Sciatic nerve (tissue), 2 donors: ENCODE measurements at regions not wholly inside any gene's neighbourhood (a gene's known extent, or its start where the extent isn't known, plus 50 kb on each side); places are given as distances from the start of the nearest gene placed in this dataset.

Experiments
- ATAC-seq: fragments of 200-7000 bp; cut with Tn5 transposase; one replicate; pipeline ENCODE4 v1.9.1; 2020; ENCODE audit warnings: mild to moderate bottlenecking, moderate library complexity
- DNase-seq: peaks from one replicate; pipeline ENCODE4 v3.0.0-alpha.2; 2020; ENCODE audit warnings: low spot score
- intact Hi-C: fragments of 100-400 bp; cut with DNase I; formaldehyde crosslinking; loops from one replicate; pipeline ENCODE4 v1.14.2; 2022
- donor health status: DM: no; HTN: no; CAD: no.
- donor health status: DM: no; HTN: no; CAD: no.

DNA sequence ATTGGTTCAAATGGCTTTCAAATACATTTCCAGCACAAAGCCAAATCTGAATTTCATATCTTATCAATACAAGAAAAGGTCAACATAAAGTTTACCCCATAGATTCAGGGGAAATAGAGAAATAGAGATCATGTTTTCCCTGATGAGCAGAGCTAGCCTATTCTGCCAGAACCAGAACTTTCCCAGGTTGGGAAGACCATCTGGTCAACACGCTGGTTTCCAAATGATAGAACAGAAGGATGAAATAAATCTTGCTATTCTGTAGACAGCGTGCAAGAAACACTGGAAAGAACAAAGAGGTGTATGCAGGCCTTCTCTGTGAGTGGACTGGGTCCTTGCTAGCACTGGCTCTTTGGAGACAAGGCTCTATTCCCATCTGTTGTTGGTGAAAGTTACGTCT is 350.6 kb downstream of the NDFIP2 start:
- DNase-seq (no peak), ATAC-seq (no peak)
- intact Hi-C loops = no loop called here

- intact Hi-C loops = no loop called here
- DNase-seq = no peak
- ATAC-seq = no peak
Measured at GRCh38 chr13:79830945-79831344, 350.0 kb downstream of the NDFIP2 start.

- no peak for ATAC-seq
Measured at GRCh38 chr13:79830426-79830825, 349.5 kb downstream of the NDFIP2 start.

GRCh38 chr13:79829880-79830279 is 348.9 kb downstream of the NDFIP2 start:
- no peak for DNase-seq
- no peak for ATAC-seq
- intact Hi-C loops = no loop called here

More at GRCh38 chr13:79830426-79830825, 349.5 kb downstream of the NDFIP2 start:
- DNase-seq = no peak
- intact Hi-C loops = no loop called here

DNA sequence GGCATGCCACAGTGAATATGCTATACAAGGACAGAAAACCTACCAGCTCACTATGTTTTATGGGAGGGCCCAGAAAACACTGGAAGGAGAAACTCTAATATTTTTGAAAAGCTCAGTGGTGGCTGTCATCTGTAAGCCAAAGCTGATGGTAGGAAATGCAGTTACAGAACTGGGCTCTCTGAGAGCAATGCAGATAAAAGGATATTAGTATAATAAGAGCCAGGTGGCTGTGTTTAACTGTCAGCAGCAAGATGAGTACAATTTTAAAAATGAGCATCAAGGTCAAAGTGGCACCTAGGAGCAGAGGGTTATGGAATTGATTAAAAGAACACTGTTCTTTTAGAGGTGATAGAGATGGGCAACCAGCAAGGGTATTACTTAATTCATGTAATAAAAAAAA is 345.0 kb downstream of the NDFIP2 start:
- ATAC-seq (no peak), DNase-seq (no peak)

GRCh38 chr13:79815041-79815440 is 334.1 kb downstream of the NDFIP2 start:
- no peak for DNase-seq
- no peak for ATAC-seq
- intact Hi-C loops = no loop called here

More for the DNA sequence above, 345.0 kb downstream of the NDFIP2 start:
- intact Hi-C loops = no loop called here

GRCh38 chr13:79812070-79812850 is 331.3 kb downstream of the NDFIP2 start:
- intact Hi-C loops = no loop called here
- no peak for ATAC-seq
- DNase-seq = no peak

DNA sequence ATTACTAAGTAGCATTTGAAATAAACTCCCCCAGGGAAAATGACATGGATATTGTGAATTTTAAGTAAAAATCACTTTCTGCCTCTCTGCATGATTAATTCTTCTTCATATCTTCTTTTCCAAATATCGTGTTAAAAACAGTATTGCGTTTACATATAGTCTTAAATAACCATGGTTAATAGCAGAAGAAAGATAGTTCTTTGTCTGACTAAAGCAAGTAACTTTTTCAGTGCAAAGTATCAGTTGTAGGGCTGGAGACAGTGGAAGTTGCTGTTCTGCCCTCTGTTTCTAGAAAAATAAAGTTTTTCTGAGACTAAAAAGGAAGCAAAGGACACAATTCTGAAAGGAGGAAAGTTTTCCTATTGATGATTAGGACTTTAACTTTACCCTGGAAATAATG is 330.2 kb downstream of the NDFIP2 start:
- intact Hi-C loops = no loop called here
- ATAC-seq (no peak), DNase-seq (no peak)

DNA sequence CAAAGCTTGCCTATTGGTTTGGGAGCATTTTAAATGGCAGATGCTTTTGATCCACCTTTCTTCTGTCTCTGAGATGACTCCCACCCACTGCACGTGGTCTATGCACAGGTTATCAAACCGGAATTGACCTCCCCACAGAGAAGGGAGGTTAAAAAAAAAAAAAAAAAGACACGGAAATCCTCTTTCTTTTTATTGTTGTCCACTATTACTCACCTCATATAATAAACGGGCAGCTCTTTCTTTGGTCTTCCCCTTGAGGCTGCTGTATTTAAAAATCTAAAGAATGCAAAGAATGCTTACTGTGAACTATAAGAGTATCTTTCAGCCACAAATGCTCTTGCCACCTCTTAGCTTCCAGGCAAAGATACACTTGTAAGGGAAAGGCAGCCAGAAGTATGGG is 329.7 kb downstream of the NDFIP2 start:
- intact Hi-C loops = no loop called here
- DNase-seq (no peak), ATAC-seq (no peak)

DNA sequence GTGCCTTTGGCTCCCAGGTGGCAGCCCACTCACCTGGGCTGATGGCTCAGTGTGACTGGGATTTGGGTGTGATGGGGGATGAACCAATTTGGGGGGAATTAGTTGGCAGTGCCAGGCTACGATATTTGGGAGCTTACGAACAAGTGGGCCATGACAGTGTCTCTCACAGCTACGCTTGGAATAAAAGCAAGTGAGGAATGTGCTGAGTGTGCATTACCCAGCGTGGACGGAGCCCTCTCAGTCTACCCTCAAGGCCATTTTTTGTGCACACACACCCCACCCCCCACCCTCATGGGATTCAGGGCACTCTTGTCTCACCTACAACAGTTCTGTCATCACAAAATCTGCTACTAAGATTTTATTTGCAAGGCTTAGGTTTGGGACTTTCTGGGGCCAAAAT is 329.1 kb downstream of the NDFIP2 start:
- intact Hi-C loops = no loop called here
- DNase-seq (no peak), ATAC-seq (no peak)

GRCh38 chr13:79808475-79808874 is 327.5 kb downstream of the NDFIP2 start:
- intact Hi-C loops = no loop called here
- ATAC-seq (no peak), DNase-seq (no peak)

- ATAC-seq = no peak
- intact Hi-C loops = no loop called here
- DNase-seq = no peak
Measured at GRCh38 chr13:79807554-79807953, 326.6 kb downstream of the NDFIP2 start.

- intact Hi-C loops = no loop called here
- DNase-seq (no peak), ATAC-seq (no peak)
Measured at GRCh38 chr13:79806821-79807220, 325.9 kb downstream of the NDFIP2 start.

DNA sequence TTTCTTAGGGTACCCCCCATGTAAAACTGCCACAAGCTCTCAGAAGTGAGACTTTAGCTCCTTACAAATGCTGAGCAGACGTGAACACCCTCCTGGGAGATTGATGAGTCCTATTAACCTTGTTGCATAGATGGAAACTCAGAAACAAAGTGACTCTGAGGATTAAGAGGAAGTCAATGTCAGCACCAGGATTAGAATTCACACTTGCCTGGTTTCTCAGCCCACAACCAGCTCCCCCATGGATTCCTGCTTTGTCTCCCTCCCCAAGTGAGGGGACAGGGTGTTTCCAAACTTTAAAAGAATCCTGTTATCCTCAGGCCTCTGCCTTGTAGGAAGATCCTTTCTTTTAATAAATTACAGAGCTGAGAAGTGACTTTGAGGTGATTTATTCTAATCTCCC is 324.4 kb downstream of the NDFIP2 start:
- ATAC-seq (no peak), DNase-seq (no peak)
- intact Hi-C loops = no loop called here

- ATAC-seq (no peak), DNase-seq (no peak)
- intact Hi-C loops = no loop called here
Measured at GRCh38 chr13:79803989-79804388, 323.0 kb downstream of the NDFIP2 start.

- intact Hi-C loops = no loop called here
- no peak for DNase-seq
- no peak for ATAC-seq
Measured at GRCh38 chr13:79803296-79803695, 322.3 kb downstream of the NDFIP2 start.

DNA sequence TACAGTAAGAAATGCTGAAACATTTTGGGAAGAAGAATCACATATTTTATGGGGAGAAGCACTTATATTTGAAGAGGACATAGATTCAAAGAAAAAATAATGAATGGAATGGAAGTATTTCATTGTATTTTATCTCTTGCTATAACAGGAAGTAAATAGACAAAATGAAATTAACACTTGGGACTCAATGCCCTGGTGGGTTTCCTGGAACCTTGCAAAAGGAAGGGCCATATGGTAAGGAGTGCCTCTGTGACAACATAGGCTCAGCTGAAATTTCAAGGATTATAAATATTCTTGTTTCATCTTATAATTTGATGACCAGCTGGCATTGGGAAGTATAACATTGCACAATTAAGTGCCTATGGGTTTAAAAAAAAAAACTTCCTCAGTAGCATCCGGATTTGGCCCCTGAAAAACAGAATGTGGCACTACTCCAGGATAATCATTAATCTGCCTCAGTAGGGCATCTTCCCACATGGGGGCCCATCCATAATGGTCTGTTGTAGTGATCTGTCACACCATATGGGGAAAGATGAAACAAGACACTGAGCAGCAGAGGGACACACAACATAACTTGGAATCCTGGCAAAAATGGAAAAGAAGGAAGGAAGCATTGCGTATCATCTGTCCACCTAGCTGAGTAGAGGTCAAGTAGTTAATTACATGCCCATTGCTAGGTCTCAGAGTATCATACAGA is 321.6 kb downstream of the NDFIP2 start:
- DNase-seq = no peak
- intact Hi-C loops = no loop called here
- no peak for ATAC-seq

DNA sequence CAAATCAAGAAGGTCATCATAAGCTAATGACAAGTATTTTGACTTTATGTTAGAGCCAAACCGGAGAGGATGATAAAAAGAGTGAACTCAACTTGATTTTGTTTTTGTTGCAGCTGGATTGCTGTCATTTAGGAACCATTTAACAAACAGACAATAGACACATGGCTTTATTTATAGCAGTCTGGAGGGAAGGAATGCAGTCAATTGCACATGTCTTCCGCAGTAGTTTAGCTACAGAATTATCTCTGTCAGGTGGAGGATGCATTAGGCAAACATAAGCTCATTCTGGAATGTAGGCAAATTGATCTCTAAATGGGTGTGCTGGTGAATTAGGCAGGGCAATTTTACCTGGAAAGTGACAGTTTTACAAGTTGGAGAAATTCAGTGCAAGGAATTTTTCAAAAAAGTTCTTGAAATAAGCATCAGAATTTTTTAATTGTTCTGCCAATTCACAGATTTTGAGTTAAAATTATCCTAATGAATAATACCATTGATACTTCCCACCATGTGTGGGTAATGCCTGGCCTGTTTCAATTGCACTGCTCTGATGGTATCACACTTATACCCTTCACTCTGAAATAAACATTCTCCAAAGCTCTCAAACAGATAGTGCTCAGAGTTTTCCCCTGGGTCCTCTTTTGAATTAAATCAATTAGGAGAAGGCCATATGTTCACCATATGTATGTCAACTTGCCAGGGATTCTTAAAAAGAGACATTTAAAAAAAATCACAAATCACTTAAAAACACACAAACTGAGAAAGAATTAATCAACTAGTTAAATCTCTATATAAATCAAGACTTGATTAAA is 318.3 kb downstream of the NDFIP2 start:
- intact Hi-C loops = no loop called here
- DNase-seq (no peak), ATAC-seq (no peak)

GRCh38 chr13:79796136-79796535 is 315.2 kb downstream of the NDFIP2 start:
- intact Hi-C loops = no loop called here
- DNase-seq (no peak), ATAC-seq (no peak)

GRCh38 chr13:79794931-79795330 is 314.0 kb downstream of the NDFIP2 start:
- DNase-seq (no peak), ATAC-seq (no peak)
- intact Hi-C loops = no loop called here
